HEK293 (cell line): ENCODE measurements at regions not wholly inside any gene's neighbourhood (a gene's known extent, or its start where the extent isn't known, plus 50 kb on each side); places are given as distances from the start of the nearest gene placed in this dataset.

Experiments
- CTCF ChIA-PET: fragments of 350-600 bp; formaldehyde crosslinking; extraction: SDS; loops from one replicate; lab custom pipeline; 2021; ENCODE audit warnings: antibody characterized with exemption; lab: Yijun Ruan, JAX
- POLR2A ChIA-PET: fragments of 300-600 bp; formaldehyde crosslinking; extraction: SDS; loops from one replicate; lab custom pipeline; 2020; ENCODE audit warnings: antibody characterized with exemption, inconsistent platforms; lab: Yijun Ruan, JAX
- H3K27ac ChIP-seq: fragments of 200-500 bp; sonication (Bioruptor generic); 2 replicates; pipeline ENCODE4 v1.5.1; 2014; ENCODE audit warnings: low read depth, low read length, control low read depth, inconsistent platforms; ENCODE audit errors: extremely low read depth
- H3K36me3 ChIP-seq, 2 experiments: fragments of 200-500 bp in 1 of 2; sonication (Bioruptor generic) in 1 of 2; 1 replicate in 1 of 2; 2 replicates in 1 of 2; pipeline ENCODE4 v1.5.1; 2014 to 2017; ENCODE audit warnings: inconsistent platforms in 2 of 2, low read length in 2 of 2; ENCODE audit not compliant: control insufficient read depth in 2 of 2, insufficient read depth in 1 of 2
- H3K4me1 ChIP-seq: fragments of 200-500 bp; sonication (Bioruptor generic); 2 replicates; pipeline ENCODE4 v1.5.1; 2014; ENCODE audit warnings: mild to moderate bottlenecking, low read length, inconsistent platforms; ENCODE audit not compliant: control insufficient read depth, insufficient read depth
- H3K4me3 ChIP-seq: 2 replicates; pipeline ENCODE4 v1.5.1; 2011; ENCODE audit warnings: low read depth, mild to moderate bottlenecking, control low read depth, low read length, moderate library complexity
- H3K9me3 ChIP-seq: fragments of 200-500 bp; sonication (Bioruptor generic); 2 replicates; pipeline ENCODE4 v1.5.1; 2014; ENCODE audit warnings: low read depth, low read length, inconsistent platforms; ENCODE audit not compliant: control insufficient read depth, insufficient read depth
- BCL11A ChIP-seq: fragments of 450-650 bp; formaldehyde crosslinking; IDR thresholded peaks from 2 replicates; pipeline ENCODE4 v1.5.1; 2016; ENCODE audit warnings: low read depth, missing biosample characterization, missing genetic modification characterization
- BCL11B ChIP-seq: fragments of 450-650 bp; formaldehyde crosslinking; IDR thresholded peaks from 2 replicates; pipeline ENCODE4 v1.5.1; 2016; ENCODE audit warnings: low read depth, missing biosample characterization, missing genetic modification characterization
- RBAK ChIP-seq: fragments of 450-650 bp; formaldehyde crosslinking; IDR thresholded peaks from 2 replicates; pipeline ENCODE4 v1.5.1; 2016; ENCODE audit warnings: missing biosample characterization, missing genetic modification characterization
- YY1 ChIP-seq: fragments of 450-650 bp; formaldehyde crosslinking; IDR thresholded peaks from 2 replicates; pipeline ENCODE4 v1.5.1; 2018; ENCODE audit warnings: missing biosample characterization, missing genetic modification characterization
- ZBTB21 ChIP-seq: fragments of 450-650 bp; formaldehyde crosslinking; IDR thresholded peaks from 2 replicates; pipeline ENCODE4 v1.5.1; 2017; ENCODE audit warnings: missing biosample characterization, missing genetic modification characterization
- ZBTB7A ChIP-seq: fragments of 450-650 bp; formaldehyde crosslinking; IDR thresholded peaks from 2 replicates; pipeline ENCODE4 v1.5.1; 2016; ENCODE audit warnings: low read depth, missing biosample characterization, missing genetic modification characterization
- ZNF114 ChIP-seq: fragments of 450-650 bp; formaldehyde crosslinking; IDR thresholded peaks from 2 replicates; pipeline ENCODE4 v1.5.0; 2017; ENCODE audit warnings: missing biosample characterization, missing genetic modification characterization
- ZNF16 ChIP-seq: fragments of 450-650 bp; formaldehyde crosslinking; IDR thresholded peaks from 2 replicates; pipeline ENCODE4 v1.5.1; 2016; ENCODE audit warnings: low read depth, missing biosample characterization, missing genetic modification characterization
- ZNF404 ChIP-seq: fragments of 450-650 bp; formaldehyde crosslinking; IDR thresholded peaks from 2 replicates; pipeline ENCODE4 v1.5.1; 2017; ENCODE audit warnings: missing biosample characterization, missing genetic modification characterization
- ZNF426 ChIP-seq: fragments of 450-650 bp; formaldehyde crosslinking; IDR thresholded peaks from 2 replicates; pipeline ENCODE4 v1.5.1; 2017; ENCODE audit warnings: missing biosample characterization, missing genetic modification characterization, mild to moderate bottlenecking, inconsistent platforms, moderate library complexity
- ZNF548 ChIP-seq: fragments of 450-650 bp; formaldehyde crosslinking; IDR thresholded peaks from 2 replicates; pipeline ENCODE4 v1.5.1; 2016; ENCODE audit warnings: missing biosample characterization, missing genetic modification characterization
- ZNF558 ChIP-seq: fragments of 450-650 bp; formaldehyde crosslinking; IDR thresholded peaks from 2 replicates; pipeline ENCODE4 v1.5.1; 2016; ENCODE audit warnings: missing biosample characterization, missing genetic modification characterization
- ZNF621 ChIP-seq: fragments of 450-650 bp; formaldehyde crosslinking; IDR thresholded peaks from 2 replicates; pipeline ENCODE4 v1.5.1; 2017; ENCODE audit warnings: missing biosample characterization, missing genetic modification characterization
- ZNF664 ChIP-seq: fragments of 450-650 bp; formaldehyde crosslinking; IDR thresholded peaks from 2 replicates; pipeline ENCODE4 v1.5.1; 2016; ENCODE audit warnings: missing biosample characterization, missing genetic modification characterization
- ZNF670 ChIP-seq: fragments of 450-650 bp; formaldehyde crosslinking; IDR thresholded peaks from 2 replicates; pipeline ENCODE4 v1.5.1; 2016; ENCODE audit warnings: missing biosample characterization, missing genetic modification characterization, low read depth
- ZNF707 ChIP-seq: fragments of 450-650 bp; formaldehyde crosslinking; IDR thresholded peaks from 2 replicates; pipeline ENCODE4 v1.5.1; 2016; ENCODE audit warnings: missing biosample characterization, missing genetic modification characterization
- ZNF747 ChIP-seq: fragments of 450-650 bp; formaldehyde crosslinking; IDR thresholded peaks from 2 replicates; pipeline ENCODE4 v1.5.1; 2016; ENCODE audit warnings: missing biosample characterization, missing genetic modification characterization
- ZSCAN30 ChIP-seq: fragments of 450-650 bp; IDR thresholded peaks from 2 replicates; pipeline ENCODE4 v1.5.1; 2018; ENCODE audit warnings: missing biosample characterization, mild to moderate bottlenecking, missing genetic modification characterization, moderate library complexity
- TF ChIP-seq, protein P1 (sequence below): fragments of 450-650 bp; formaldehyde crosslinking; IDR thresholded peaks from 2 replicates; pipeline ENCODE4 v1.5.1; 2016; ENCODE audit warnings: missing biosample characterization, missing genetic modification characterization
- TF ChIP-seq, protein P2 (sequence below): fragments of 450-650 bp; formaldehyde crosslinking; IDR thresholded peaks from 2 replicates; pipeline ENCODE4 v1.5.1; 2016; ENCODE audit warnings: missing biosample characterization, missing genetic modification characterization
- TF ChIP-seq, protein P3 (sequence below): fragments of 450-650 bp; IDR thresholded peaks from 2 replicates; pipeline ENCODE4 v1.5.1; 2018; ENCODE audit warnings: missing biosample characterization, mild to moderate bottlenecking, missing genetic modification characterization
- TF ChIP-seq, protein P4 (sequence below): fragments of 450-650 bp; formaldehyde crosslinking; IDR thresholded peaks from 2 replicates; pipeline ENCODE4 v1.5.1; 2016; ENCODE audit warnings: missing biosample characterization, missing genetic modification characterization

DNA sequence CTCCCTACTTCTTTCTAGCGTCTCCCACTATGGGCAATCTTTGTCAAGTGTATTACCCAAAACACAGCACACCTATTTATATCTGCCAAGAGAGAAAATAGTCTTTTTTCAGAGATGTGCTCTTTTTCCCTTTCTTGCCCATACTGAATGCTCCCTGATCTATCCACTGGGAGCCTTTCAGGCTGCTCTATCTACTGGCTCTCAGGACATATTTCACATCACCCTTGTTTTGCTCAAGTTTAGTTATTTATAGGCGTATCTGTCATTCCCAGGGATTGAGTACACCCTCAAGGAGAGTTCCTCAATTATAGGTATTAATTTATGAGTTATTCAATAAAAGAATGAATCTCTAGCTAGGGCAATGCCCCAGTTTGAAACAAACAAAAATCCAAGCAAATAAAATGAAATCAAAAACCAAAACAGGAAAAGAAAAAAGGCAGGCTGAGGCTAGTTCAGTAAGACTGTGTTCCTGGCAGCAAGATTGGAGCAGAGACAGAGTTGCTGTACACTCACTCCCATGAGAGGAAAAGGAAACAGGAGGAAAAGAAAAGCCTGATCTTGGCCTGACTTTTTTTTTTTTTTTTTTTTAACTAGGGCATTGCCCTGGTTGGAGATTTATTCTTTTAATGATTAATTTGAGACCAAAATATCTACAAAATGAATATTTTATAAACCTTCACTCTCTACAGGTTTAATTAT lies 665.9 kb upstream of the PCDH15 start:
- Histone ChIP-seq H3K4me1 (no peaks in the 10 kb centered on the region), H3K27ac (no peak overlapping the region), H3K9me3 (no peaks in the 10 kb centered on the region), H3K4me3 (no peak overlapping the region), H3K36me3 (no peaks in the 10 kb centered on the region)
- TF ChIP-seq ZNF747 (tag by site-specific recombination): no peak
- no peak for TF ChIP-seq ZNF670 (tag by site-specific recombination)
- TF ChIP-seq BCL11B (tag by site-specific recombination): no peak
- no peak for TF ChIP-seq RBAK
- TF ChIP-seq ZBTB21 (tag by site-specific recombination): no peak
- CTCF ChIA-PET: no interaction called here
- POLR2A ChIA-PET: no interaction called here

DNA sequence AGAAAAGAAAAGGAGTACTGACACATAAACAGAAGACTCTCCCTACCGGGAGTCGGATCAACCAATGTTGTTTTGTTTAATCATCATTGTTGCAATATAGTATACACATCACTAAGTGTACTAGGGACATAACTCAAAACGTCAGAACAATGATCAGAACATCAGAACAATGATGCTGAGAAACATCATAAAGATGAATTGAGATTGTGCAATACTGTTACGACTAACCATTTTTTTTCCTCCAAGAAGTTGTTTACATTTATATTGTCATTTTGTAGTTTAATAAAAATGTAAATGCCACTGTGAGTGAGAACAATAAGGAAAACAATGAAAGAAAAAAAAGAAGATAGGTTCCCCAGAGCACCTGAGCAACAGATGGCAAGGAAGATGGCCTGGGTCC lies 663.1 kb upstream of the PCDH15 start:
- Histone ChIP-seq H3K4me3 (no peak overlapping the region), H3K9me3 (no peaks in the 10 kb centered on the region), H3K4me1 (no peaks in the 10 kb centered on the region), H3K27ac (no peak overlapping the region), H3K36me3 (no peaks in the 10 kb centered on the region)
- POLR2A ChIA-PET: no interaction called here
- CTCF ChIA-PET: no interaction called here
- no peak for TF ChIP-seq ZBTB7A (tag by site-specific recombination)
- no peak for TF ChIP-seq ZNF621 (tag by site-specific recombination)
- TF ChIP-seq ZNF114 (tag by site-specific recombination): no peak
- no peak for TF ChIP-seq ZSCAN30 (tag by site-specific recombination)
- no peak for TF ChIP-seq ZNF548
- no peak for TF ChIP-seq ZNF404
- no peak for TF ChIP-seq ZNF707 (tag by site-specific recombination)
- TF ChIP-seq YY1 (tag by site-specific recombination): no peak
- TF ChIP-seq ZNF16: no peak
- no peak for TF ChIP-seq ZNF670 (tag by site-specific recombination)
- TF ChIP-seq BCL11A: no peak
- TF ChIP-seq, protein P1, sequence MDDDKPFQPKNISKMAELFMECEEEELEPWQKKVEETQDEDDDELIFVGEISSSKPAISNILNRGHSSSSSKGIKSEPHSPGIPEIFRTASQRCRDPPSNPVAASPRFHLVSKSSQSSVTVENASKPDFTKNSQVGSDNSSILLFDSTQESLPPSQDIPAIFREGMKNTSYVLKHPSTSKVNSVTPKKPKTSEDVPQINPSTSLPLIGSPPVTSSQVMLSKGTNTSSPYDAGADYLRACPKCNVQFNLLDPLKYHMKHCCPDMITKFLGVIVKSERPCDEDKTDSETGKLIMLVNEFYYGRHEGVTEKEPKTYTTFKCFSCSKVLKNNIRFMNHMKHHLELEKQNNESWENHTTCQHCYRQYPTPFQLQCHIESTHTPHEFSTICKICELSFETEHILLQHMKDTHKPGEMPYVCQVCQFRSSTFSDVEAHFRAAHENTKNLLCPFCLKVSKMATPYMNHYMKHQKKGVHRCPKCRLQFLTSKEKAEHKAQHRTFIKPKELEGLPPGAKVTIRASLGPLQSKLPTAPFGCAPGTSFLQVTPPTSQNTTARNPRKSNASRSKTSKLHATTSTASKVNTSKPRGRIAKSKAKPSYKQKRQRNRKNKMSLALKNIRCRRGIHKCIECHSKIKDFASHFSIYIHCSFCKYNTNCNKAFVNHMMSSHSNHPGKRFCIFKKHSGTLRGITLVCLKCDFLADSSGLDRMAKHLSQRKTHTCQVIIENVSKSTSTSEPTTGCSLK (tag by site-specific recombination): no peak
- TF ChIP-seq ZNF558 (tag by site-specific recombination): no peak
- TF ChIP-seq ZNF426 (tag by site-specific recombination): no peak
- TF ChIP-seq ZNF664 (tag by site-specific recombination): no peak
- TF ChIP-seq, protein P2, sequence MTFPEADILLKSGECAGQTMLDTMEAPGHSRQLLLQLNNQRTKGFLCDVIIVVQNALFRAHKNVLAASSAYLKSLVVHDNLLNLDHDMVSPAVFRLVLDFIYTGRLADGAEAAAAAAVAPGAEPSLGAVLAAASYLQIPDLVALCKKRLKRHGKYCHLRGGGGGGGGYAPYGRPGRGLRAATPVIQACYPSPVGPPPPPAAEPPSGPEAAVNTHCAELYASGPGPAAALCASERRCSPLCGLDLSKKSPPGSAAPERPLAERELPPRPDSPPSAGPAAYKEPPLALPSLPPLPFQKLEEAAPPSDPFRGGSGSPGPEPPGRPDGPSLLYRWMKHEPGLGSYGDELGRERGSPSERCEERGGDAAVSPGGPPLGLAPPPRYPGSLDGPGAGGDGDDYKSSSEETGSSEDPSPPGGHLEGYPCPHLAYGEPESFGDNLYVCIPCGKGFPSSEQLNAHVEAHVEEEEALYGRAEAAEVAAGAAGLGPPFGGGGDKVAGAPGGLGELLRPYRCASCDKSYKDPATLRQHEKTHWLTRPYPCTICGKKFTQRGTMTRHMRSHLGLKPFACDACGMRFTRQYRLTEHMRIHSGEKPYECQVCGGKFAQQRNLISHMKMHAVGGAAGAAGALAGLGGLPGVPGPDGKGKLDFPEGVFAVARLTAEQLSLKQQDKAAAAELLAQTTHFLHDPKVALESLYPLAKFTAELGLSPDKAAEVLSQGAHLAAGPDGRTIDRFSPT: no peak

DNA sequence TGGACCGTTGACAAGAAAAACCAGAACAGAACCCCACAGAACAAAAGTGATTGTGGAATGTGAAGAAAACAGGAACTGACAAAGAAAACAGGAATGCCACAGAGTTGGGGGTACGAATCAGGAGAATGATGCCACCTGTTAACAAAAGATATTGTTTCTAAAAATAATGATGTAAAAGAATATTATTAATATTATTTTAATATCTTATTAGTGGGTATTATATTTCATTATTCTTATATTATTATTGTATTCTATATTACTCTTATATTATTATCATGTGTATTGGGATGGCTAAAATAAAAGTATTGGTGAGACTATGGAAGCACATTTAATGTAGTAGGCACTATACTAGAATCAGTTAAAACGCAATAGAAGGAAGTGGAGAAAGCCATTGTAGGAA lies 659.0 kb upstream of the PCDH15 start:
- ChIA-PET POLR2A (no interaction called here), CTCF (no interaction called here)
- Histone ChIP-seq H3K36me3 (no peaks in the 10 kb centered on the region), H3K4me3 (no peak overlapping the region), H3K27ac (no peak overlapping the region), H3K4me1 (no peaks in the 10 kb centered on the region), H3K9me3 (no peaks in the 10 kb centered on the region)
- TF ChIP-seq, protein P3, sequence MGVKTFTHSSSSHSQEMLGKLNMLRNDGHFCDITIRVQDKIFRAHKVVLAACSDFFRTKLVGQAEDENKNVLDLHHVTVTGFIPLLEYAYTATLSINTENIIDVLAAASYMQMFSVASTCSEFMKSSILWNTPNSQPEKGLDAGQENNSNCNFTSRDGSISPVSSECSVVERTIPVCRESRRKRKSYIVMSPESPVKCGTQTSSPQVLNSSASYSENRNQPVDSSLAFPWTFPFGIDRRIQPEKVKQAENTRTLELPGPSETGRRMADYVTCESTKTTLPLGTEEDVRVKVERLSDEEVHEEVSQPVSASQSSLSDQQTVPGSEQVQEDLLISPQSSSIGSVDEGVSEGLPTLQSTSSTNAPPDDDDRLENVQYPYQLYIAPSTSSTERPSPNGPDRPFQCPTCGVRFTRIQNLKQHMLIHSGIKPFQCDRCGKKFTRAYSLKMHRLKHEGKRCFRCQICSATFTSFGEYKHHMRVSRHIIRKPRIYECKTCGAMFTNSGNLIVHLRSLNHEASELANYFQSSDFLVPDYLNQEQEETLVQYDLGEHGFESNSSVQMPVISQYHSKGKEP (tag by site-specific recombination): no peak
- TF ChIP-seq, protein P4, sequence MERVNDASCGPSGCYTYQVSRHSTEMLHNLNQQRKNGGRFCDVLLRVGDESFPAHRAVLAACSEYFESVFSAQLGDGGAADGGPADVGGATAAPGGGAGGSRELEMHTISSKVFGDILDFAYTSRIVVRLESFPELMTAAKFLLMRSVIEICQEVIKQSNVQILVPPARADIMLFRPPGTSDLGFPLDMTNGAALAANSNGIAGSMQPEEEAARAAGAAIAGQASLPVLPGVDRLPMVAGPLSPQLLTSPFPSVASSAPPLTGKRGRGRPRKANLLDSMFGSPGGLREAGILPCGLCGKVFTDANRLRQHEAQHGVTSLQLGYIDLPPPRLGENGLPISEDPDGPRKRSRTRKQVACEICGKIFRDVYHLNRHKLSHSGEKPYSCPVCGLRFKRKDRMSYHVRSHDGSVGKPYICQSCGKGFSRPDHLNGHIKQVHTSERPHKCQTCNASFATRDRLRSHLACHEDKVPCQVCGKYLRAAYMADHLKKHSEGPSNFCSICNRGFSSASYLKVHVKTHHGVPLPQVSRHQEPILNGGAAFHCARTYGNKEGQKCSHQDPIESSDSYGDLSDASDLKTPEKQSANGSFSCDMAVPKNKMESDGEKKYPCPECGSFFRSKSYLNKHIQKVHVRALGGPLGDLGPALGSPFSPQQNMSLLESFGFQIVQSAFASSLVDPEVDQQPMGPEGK (tag by site-specific recombination): no peak
